OCI-LY3 (cell line): ENCODE measurements at regions not wholly inside any gene's neighbourhood (a gene's known extent, or its start where the extent isn't known, plus 50 kb on each side); places are given as distances from the start of the nearest gene placed in this dataset.

Source experiments
- CTCF ChIP-seq: fragments of 200-600, 300-600 bp; sonication (generic); IDR thresholded peaks from 2 replicates; pipeline ENCODE4 v1.5.1; 2014; ENCODE audit warnings: antibody characterized with exemption, low read length, low read depth
- EZH2phosphoT487 ChIP-seq: fragments of 200-600 bp; shearing (Covaris generic); IDR thresholded peaks from 2 replicates; pipeline ENCODE4 v1.6.1; 2018; ENCODE audit warnings: antibody characterized with exemption, mixed run types, low read depth

- no peak for TF ChIP-seq CTCF
- TF ChIP-seq EZH2phosphoT487, result no peak
Observed at GRCh38 chr22:47566491-47566890, 804.0 kb downstream of the TBC1D22A start.
